LNCAP (cell line): ENCODE measurements at regions not wholly inside any gene's neighbourhood (a gene's known extent, or its start where the extent isn't known, plus 50 kb on each side); places are given as distances from the start of the nearest gene placed in this dataset.

ENCODE experiments used
- CTCF ChIP-seq: fragments of 450-650 bp; IDR thresholded peaks from 2 replicates; pipeline ENCODE4 v1.5.1; 2017; ENCODE audit warnings: mild to moderate bottlenecking

DNA sequence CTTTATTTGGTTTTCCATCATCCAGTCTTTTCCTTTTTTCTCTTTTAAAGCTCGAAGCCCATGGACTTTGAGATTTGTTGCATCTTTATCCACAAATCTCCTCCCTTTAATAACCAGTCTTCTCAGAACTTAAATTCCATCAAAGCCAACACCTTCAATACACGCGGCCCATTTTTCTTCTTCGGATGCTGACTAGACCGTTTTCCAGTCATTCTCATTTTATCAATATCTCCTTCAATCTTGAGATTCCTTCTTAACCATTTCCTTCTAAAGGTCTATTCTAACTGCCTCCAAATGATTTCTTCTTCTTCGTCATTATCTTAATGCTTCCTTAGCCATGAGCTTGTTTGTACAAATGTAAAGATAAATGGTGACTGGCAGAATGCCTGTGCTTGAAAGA lies 173.5 kb downstream of the BAMBI start:
- no peak for TF ChIP-seq CTCF

DNA sequence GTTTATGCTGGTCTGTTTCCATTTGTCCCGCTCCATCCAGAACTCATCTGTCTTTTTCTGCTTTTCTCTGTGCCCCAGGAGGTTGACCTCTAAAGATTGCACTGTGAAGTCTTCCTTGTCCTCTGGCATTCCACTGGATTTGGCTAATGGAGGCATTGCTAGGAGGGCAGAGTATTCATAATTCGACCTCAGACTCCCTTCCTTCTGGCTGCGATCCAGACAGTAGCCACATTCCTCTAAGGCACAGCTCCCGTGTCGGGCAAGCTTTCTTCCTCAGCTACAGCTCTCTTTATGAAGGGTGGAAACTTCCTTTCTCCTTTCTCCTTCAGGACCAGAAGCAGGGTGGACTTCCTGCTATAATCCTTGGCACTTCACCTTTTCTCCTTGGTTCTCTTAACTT lies 175.9 kb downstream of the BAMBI start:
- no peak for TF ChIP-seq CTCF

DNA sequence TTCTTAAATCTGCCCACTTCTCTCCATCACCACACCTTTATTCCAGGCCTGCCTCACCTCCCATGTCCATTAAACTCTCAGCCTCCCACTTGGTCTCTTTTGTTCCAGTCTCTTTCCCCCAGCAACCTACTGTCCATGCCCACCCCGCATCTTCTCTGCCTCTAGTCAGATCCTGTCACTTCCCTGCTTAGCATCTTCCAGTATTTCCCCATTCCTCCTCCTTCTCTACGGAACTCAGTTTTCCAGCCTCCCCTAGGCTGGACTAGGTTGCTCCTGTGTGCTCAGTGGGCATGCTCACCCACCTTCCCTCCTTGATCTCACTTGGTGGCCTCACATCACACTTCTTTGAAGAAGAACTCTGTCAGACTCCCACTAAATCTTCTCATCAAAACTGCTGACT lies 179.8 kb downstream of the BAMBI start:
- TF ChIP-seq CTCF: no peak

DNA sequence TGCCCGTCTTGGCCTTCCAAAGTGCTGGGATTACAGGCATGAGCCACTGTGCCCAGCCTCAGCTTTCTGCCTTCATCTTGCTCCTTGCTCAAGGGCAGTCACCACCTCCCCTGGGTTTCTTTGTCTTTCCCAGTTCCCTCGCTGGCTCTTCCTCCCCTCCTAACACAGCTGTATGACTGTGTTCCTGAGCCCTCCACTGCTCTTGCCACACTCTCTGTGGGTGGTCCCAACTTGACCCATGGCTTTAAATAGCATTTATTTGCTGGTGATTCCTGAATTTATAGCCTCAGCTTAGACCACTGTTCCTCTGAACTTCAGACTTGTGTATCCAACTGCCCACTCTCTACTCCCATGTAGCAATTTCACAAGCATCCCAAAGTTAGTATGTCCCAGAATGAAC lies 181.3 kb downstream of the BAMBI start:
- TF ChIP-seq CTCF: no peak

GRCh38 chr10:28859791-28860190 lies 182.5 kb downstream of the BAMBI start:
- TF ChIP-seq CTCF: no peak

- no peak for TF ChIP-seq CTCF
Measured at GRCh38 chr10:28862219-28862618, 184.9 kb downstream of the BAMBI start.

- TF ChIP-seq CTCF: no peak
Measured at GRCh38 chr10:28869606-28870201, 192.4 kb downstream of the BAMBI start.

DNA sequence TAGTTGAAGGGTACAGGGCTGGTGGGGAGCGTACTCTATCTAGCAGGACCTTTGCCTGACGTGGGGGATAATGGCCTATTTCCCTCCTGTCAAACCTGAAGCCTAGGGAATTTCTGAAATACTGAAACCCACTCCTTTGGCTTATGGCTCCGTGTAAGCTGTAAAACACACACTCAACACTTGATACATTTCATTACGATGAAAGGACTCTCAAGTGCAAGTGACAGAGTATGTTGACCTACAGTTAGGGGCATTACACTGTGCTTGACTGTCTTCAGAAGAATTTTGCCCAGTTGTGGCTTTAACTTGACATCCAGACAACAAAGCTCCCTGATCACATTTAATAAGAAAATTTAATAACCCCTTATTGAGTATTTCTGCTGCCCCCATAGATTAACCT lies 194.3 kb downstream of the BAMBI start:
- TF ChIP-seq CTCF: no peak
